ENCODE measurements at regions not wholly inside any gene's neighbourhood (a gene's known extent, or its start where the extent isn't known, plus 50 kb on each side); places are given as distances from the start of the nearest gene placed in this dataset.

DNA sequence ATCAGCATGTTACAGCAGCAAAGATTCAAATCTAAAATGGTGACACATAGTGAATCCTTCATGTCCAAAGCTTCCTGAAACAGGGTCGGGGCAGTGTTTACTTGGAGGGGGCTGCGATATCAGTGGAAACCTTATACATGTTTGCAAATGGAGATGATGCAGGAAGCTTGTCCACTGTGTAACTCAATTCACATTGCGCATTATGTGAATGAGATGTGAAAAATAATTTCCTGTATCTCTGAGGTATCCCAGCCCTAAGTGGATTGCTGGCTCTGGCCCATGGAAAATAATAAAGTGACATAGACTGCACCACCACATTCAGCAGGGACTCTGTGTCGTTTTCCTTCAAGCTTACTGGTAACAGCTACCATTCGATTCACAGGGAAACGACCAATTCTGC lies 505.5 kb downstream of the GALR1 start:
- Mint-ChIP-seq H3K27ac (ENCODE audit: low read depth, unreplicated experiment) (no peak overlapping the region), H3K4me1 (ENCODE audit: insufficient read depth, unreplicated experiment) (no peaks in the 10 kb centered on the region), H3K4me3 (ENCODE audit: unreplicated experiment) (no peak overlapping the region), H3K36me3 (ENCODE audit: insufficient read depth, unreplicated experiment) (no peaks in the 10 kb centered on the region), H3K9me3 (ENCODE audit: unreplicated experiment) (peaks cover 7% of the 10 kb centered on the region), H3K27me3 (ENCODE audit: insufficient read depth, unreplicated experiment) (peaks cover 84% of the 10 kb centered on the region)
- POLR2A ChIA-PET = no interaction called here
- TF ChIP-seq, protein P1, sequence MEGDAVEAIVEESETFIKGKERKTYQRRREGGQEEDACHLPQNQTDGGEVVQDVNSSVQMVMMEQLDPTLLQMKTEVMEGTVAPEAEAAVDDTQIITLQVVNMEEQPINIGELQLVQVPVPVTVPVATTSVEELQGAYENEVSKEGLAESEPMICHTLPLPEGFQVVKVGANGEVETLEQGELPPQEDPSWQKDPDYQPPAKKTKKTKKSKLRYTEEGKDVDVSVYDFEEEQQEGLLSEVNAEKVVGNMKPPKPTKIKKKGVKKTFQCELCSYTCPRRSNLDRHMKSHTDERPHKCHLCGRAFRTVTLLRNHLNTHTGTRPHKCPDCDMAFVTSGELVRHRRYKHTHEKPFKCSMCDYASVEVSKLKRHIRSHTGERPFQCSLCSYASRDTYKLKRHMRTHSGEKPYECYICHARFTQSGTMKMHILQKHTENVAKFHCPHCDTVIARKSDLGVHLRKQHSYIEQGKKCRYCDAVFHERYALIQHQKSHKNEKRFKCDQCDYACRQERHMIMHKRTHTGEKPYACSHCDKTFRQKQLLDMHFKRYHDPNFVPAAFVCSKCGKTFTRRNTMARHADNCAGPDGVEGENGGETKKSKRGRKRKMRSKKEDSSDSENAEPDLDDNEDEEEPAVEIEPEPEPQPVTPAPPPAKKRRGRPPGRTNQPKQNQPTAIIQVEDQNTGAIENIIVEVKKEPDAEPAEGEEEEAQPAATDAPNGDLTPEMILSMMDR (IDR thresholded peaks at IDR 0.05; ENCODE audit: unreplicated experiment) = no peak
- no TSS peak for BruUV-seq (replicated peaks)
- intact Hi-C loops (cut with micrococcal nuclease) = no loop called here
- CTCF ChIA-PET = interaction anchor here (0.7 kb wide), 1 partner anchor 14 kb away, joined by 4 read pairs; no protein-coding TSS in a partner anchor
- no peak for DNase-seq (ENCODE audit: unreplicated experiment)

DNA sequence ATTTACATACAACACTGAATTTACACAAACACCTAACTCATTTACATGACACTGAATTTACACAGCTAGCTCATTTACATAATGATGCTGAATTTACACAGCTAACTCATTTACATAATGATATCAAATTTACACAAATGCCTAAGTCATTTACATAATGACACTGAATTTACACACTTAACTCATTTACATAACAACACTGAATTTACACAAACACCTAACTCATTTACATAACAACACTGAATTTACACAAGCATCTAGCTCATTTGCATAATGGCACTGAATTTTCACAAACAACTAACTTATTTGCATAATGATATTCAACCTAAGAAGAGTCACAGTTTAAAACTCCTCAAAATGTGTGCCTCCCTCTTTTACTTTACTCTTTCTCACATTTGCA lies 511.7 kb downstream of the GALR1 start:
- Mint-ChIP-seq H3K27ac (ENCODE audit: low read depth, unreplicated experiment) (no peak overlapping the region), H3K27me3 (ENCODE audit: insufficient read depth, unreplicated experiment) (peaks cover 88% of the 10 kb centered on the region), H3K4me3 (ENCODE audit: unreplicated experiment) (no peak overlapping the region), H3K9me3 (ENCODE audit: unreplicated experiment) (peaks cover 7% of the 10 kb centered on the region), H3K4me1 (ENCODE audit: insufficient read depth, unreplicated experiment) (no peaks in the 10 kb centered on the region), H3K36me3 (ENCODE audit: insufficient read depth, unreplicated experiment) (no peaks in the 10 kb centered on the region)
- DNase-seq (ENCODE audit: unreplicated experiment) = no peak
- TF ChIP-seq, protein P1 (IDR thresholded peaks at IDR 0.05; ENCODE audit: unreplicated experiment) = no peak
- CTCF ChIA-PET = no interaction called here
- POLR2A ChIA-PET = no interaction called here
- no TSS peak for BruUV-seq (replicated peaks)
- intact Hi-C loops (cut with micrococcal nuclease) = no loop called here

DNA sequence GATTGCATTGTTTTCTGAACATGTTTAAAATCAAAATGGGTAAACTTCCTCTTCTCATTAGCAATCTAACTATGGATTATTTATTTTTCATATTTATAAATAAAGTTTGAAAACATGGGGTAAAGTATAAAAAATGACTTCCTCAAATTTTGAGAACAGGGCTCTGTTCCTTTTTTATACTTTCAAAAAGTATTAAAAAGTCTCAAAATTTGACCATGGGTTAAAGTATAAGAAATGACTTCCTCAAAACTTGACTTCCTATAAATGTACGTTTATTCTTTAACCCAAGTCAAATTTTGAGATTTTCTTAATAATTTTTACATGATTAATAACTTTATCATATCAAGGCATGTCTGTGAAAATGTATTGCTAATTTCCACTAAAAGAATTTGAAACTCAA lies 512.4 kb downstream of the GALR1 start:
- CTCF ChIA-PET = interaction anchor here (0.7 kb wide), 1 partner anchor 822 kb away, joined by 3 read pairs; no protein-coding TSS in a partner anchor
- intact Hi-C loops (cut with micrococcal nuclease) = no loop called here

DNA sequence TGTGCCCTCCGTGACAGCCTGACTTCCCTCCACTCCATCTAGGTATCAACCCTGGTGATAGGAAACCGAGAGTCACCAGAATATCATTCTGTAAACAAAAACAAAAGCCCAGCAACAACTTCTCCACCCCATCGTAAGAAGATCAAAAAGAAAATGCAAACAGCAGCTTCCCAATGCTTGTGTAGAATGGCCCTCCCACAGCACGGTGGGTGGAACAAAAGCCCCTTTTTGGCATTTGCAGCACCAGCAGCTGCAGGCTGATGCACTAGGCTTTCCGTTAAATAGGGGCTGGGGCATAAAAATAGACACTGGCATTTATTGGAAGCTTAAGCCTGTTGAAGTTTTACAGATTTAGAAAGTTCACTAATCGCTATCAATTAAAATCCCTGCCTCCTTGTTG lies 513.0 kb downstream of the GALR1 start:
- POLR2A ChIA-PET = no interaction called here
- H3K9me3 Mint-ChIP-seq (ENCODE audit: unreplicated experiment) = peaks cover 7% of the 10 kb centered on the region
- TF ChIP-seq, protein P1 (IDR thresholded peaks at IDR 0.05; ENCODE audit: unreplicated experiment) = no peak
- intact Hi-C loops (cut with micrococcal nuclease) = no loop called here
- H3K27ac Mint-ChIP-seq (ENCODE audit: low read depth, unreplicated experiment) = no peak overlapping the region
- no TSS peak for BruUV-seq (replicated peaks)
- no peaks in the 10 kb centered on the region for H3K4me1 Mint-ChIP-seq (ENCODE audit: insufficient read depth, unreplicated experiment)
- CTCF ChIA-PET = interaction anchor here (0.5 to 0.9 kb wide), 4 partner anchors 10 to 1617 kb away, joined by 3 to 4 read pairs (median 3); no protein-coding TSS in a partner anchor
- H3K27me3 Mint-ChIP-seq (ENCODE audit: insufficient read depth, unreplicated experiment) = peaks cover 78% of the 10 kb centered on the region
- no peak overlapping the region for H3K4me3 Mint-ChIP-seq (ENCODE audit: unreplicated experiment)
- no peak for DNase-seq (ENCODE audit: unreplicated experiment)
- H3K36me3 Mint-ChIP-seq (ENCODE audit: insufficient read depth, unreplicated experiment) = no peaks in the 10 kb centered on the region

More for the DNA sequence above, 512.4 kb downstream of the GALR1 start:
- no peak overlapping the region for H3K27ac Mint-ChIP-seq (ENCODE audit: low read depth, unreplicated experiment)
- no peaks in the 10 kb centered on the region for H3K4me1 Mint-ChIP-seq (ENCODE audit: insufficient read depth, unreplicated experiment)
- no peaks in the 10 kb centered on the region for H3K36me3 Mint-ChIP-seq (ENCODE audit: insufficient read depth, unreplicated experiment)
- TF ChIP-seq, protein P1 (IDR thresholded peaks at IDR 0.05; ENCODE audit: unreplicated experiment) = no peak
- no peak overlapping the region for H3K4me3 Mint-ChIP-seq (ENCODE audit: unreplicated experiment)
- peaks cover 82% of the 10 kb centered on the region for H3K27me3 Mint-ChIP-seq (ENCODE audit: insufficient read depth, unreplicated experiment)
- no TSS peak for BruUV-seq (replicated peaks)
- peaks cover 7% of the 10 kb centered on the region for H3K9me3 Mint-ChIP-seq (ENCODE audit: unreplicated experiment)
- DNase-seq (ENCODE audit: unreplicated experiment) = no peak
- POLR2A ChIA-PET = no interaction called here

Measured in MCF 10A (cell line).